ENCODE measurements at regions not wholly inside any gene's neighbourhood (a gene's known extent, or its start where the extent isn't known, plus 50 kb on each side); places are given as distances from the start of the nearest gene placed in this dataset.

DNA sequence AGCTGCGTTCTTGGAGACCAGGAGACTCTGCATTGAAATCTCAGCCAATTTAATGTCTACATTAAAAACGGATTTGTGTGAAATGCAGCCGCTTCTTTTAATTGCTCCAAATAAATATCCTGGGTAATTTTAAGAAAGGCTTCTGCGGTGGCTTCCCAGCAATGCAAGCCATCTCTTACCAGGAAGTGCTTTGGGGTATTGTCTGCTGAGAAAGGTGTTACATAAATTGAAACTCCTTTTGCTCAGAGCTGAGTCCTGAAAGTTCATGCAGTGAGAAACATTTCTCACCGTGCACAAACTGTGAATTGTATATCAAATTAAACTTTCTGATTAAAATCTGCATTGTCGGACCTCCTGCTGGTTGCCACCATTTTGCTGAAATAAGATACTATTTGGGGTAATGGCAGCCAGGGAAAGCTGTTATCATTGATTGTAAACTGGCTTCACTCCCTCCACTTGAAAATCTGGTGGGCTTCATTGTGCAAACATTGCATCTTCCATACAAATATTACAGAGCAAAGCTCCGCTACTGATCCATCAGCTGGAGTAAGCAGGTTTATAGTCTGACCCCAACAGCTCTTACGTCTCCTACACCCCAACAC, 59.5 kb downstream of the ZIC5 start:
- no peak for DNase-seq

DNA sequence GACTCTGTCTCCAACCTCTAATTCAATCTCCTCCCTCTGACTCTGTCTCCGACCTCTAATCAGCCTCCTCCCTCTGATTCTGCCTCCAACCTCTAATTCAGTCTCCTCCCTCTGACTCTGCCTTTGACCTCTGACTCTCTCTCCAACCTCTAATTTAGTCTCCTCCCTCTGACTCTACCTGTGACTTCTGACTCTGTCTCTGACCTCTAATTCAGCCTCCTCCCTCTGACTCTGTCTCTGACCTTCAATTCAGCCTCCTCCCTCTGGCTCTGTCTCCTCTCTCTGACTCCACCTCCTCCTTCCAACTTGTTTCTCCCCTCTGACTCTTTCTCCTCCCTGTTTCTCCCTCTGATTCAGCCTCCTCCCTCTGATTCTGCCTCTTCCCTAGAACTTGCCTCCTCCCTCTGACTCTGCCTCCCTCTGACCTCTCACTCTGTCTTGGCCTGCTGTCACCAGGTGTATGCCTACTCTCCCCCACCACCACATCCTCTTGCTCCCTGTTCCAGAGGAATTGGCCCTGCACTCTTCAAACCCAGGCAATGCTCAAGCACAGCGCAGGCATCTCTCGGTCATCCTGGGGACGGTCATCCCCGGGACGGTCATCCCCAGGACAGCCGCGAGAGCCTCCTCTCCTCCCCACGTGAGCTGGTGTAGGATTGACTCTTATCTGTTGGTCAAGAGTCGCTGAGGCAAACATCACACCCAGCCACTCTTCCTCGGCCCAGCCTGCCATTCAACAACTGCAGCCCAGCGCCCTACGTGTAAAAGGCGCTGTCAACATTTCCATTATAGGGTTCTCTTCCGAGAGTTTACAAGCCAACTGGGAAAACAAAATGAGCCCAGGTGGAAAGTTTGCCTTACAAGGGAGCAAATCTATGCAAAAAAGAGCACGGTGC, 60.2 kb downstream of the ZIC5 start:
- DNase-seq: no peak

- DNase-seq: no peak
These were observed 61.5 kb downstream of the ZIC5 start for GRCh38 chr13:99909836-99910619.

- no peak for DNase-seq
These were observed 62.3 kb downstream of the ZIC5 start for GRCh38 chr13:99909097-99909835.

- no peak for DNase-seq
These were observed 63.3 kb downstream of the ZIC5 start for GRCh38 chr13:99908140-99908803.

GRCh38 chr13:99907627-99908026, 63.9 kb downstream of the ZIC5 start:
- DNase-seq: no peak

GRCh38 chr13:99907038-99907437, 64.5 kb downstream of the ZIC5 start:
- no peak for DNase-seq

GRCh38 chr13:99905814-99906213, 65.8 kb downstream of the ZIC5 start:
- DNase-seq: no peak

DNA sequence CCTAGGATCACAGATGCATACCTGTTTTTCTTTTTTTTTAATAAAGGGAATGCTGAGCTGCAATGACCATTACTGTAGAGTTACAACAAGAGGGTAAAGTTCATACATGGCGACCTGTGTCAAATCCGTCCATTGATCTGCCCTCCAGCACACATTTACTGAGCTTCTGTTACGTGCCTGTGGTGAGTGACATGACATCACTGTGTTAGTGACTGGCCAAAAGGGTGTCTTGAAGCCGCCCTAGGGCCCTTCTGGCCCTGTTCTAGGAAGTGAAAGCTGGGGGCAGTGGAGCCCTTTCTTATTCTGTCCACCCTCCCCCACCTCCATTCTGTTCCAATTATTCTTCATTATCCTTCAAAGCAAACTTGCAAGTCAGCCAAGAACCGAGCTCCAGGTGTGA, 66.3 kb downstream of the ZIC5 start:
- DNase-seq: no peak

GRCh38 chr13:99903140-99903539, 68.4 kb downstream of the ZIC5 start:
- no peak for DNase-seq

GRCh38 chr13:99902657-99903056, 68.9 kb downstream of the ZIC5 start:
- DNase-seq: no peak

DNA sequence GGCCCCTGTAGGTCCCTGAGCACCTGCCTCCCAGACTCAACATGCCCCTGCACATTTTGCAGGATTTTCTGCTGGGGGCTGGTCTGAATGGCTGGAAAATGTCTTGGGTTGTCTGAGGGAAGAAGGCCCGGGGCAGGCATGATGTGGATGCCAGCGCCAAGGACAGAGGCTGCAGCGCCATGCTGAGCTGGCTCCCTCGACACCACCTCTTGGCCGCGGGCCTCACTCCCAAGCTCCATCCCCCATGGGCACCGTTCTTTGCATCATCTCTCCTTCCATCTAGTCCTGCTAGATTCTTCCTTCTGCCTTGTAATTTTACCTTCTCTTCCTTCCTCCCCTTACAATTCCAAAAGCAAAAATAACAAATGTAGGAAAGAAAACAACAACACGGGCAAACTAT, 70.6 kb downstream of the ZIC5 start:
- no peak for DNase-seq

- DNase-seq: no peak
These were observed 73.1 kb downstream of the ZIC5 start for GRCh38 chr13:99898421-99898820.

DNA sequence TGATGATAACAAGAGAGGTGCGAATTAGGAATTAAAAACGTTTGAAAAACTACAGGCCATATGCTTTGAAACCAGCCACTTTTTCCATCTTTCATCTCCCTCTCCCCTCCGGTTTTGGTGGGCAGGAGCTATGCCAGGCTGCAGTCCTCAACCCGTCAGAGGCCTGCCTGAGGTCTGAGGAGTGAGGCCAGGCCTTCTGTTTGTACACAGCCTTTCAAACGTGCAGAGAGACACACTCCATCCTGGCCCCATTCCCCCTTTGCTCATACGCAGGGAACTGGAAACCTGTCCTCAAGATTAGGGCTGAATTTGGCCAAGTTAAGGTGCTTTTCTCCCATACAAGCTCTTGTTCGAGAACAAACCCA, 74.5 kb downstream of the ZIC5 start:
- no peak for DNase-seq

DNA sequence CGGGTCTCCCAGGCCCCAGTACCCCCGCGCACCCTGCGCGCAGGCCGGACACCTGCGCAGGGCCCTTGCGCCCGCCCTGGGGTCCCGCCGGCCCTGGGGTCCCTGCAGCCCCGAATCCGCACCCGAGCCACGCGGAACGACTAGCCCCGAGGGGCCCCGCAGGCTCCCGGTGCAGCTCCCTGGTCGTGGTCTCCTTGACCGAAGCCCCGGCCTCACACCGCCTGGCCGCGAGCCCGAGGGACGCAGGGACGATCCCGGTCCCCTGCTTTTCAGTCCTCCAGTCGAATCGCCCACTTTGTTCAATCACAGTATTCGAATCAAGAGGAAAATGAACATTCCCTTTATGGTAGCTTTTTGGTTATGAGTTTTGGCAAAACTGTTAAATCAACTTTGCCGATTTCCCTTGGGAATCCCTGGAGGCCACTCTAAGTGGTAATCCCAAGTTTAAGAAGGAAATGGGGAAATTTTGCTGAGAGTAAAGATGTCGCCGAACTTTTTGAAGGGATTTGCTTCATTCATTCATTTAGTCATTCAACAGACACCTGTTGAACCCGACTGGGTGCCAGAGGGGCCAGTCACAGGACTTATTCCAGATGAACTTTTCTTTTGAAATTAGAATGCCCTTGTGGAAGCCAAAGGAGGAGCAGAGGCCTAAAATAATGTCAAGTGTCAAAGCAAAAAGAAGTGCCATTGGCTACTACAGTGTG, 75.0 kb downstream of the ZIC5 start:
- DNase-seq: no peak

DNA sequence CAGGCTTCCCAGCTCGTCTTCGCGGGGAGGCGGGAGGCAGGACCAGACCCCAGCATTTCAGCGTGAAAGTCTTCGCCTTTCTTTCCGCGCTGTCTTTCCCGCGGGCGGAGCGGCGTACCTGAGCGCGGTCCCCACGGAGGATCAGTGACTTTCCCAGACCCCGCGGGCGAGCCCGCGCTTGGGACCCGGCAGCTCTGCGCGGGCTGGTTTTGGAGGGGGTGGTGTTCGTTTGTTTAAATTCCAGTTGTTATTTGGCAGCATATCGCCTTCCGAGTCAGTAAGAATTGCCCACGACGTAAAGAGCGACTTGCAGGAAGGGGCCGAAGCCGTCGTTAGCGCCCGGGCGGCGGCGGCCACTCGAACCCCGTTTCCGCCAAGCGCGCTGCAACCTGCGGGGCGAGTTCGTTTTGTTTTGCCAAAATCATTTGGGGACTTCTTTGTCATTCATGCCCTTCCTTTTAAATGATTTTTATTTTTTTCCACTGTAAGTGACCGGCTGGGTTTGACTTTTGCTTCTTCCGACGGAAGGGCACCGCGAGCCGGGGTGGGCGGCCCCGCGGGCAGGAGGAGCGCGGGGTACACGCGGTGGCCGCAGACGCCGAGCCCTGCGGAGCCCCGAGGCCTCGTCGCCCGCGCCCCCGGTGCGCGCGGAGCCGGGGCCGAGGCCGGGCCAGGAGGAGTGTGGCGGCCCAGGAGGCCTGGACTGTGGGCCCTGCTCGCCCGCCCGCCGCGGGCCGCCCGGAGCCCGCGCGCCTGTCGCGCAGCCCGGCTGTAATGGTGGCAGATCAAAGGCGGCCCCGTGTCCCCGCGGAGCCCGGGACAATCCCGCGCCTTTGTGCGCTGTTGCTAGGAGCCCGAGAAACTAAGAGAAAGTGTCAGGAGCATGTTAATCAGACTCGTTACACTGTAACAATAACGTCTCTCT, 75.9 kb downstream of the ZIC5 start:
- DNase-seq: no peak

DNA sequence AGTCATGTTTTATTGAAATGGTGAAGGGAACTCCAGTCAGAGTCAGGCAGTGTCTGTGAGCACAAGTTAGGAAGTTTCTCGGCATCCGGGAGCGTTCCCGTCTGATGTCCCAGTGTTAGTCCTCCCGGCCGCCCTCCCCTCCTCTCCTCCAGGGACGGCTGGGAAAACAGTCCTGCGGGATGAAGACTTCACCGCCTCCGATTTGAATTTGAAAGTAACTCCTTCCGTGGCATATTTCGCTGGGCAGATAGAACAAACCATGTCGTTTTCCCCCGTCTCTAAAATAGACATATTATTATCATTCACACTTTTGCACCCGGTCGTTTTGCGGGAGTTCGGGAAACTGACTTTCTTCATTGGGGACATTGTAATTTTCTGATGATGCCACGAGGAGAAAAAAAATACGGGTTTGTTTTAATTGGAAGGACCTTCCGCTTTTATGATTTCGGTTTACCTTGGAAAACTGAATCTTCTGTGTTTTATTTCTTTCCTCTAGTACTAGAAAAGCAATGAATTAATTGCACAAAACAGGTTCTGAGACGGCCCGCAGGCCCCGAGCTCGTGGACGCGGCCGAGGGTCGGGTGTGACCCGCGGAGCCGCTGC, 76.6 kb downstream of the ZIC5 start:
- DNase-seq: no peak

- no peak for DNase-seq
These were observed 77.3 kb downstream of the ZIC5 start for GRCh38 chr13:99894105-99894839.

GRCh38 chr13:99893567-99893966, 78.0 kb downstream of the ZIC5 start:
- no peak for DNase-seq

Data from activated T-cell treated with anti-CD3 and anti-CD28 coated beads for 4 hours (primary cell).